Heart right ventricle (tissue), 16 donors: ENCODE measurements at regions not wholly inside any gene's neighbourhood (a gene's known extent, or its start where the extent isn't known, plus 50 kb on each side); places are given as distances from the start of the nearest gene placed in this dataset.
"Not testable (repeated sequence)": the region's sequence is repeated elsewhere in the genome, so short reads cannot be mapped to it uniquely, and the experiment has no call there.

Experiments used
- ATAC-seq, 8 donors: fragments of 200-7000 bp; cut with Tn5 transposase; one replicate each; pipeline ENCODE4 v1.9.1; 2020; ENCODE audit warnings: mild to moderate bottlenecking in 8 of 8, moderate library complexity in 8 of 8, moderate number of reproducible peaks in 1 of 8
- DNase-seq, 2 donors: peaks; one replicate each; pipeline ENCODE4 v3.0.0-alpha.2; 2020
- H3K27ac ChIP-seq, 10 donors: fragments of 200-600 bp; sonication (generic) in 2 of 10; one replicate each; pipeline versions ENCODE4 v1.5.0 to v1.8.0; 2020 to 2022; ENCODE audit warnings: mild to moderate bottlenecking in 3 of 10
- H3K27me3 ChIP-seq, 7 donors: fragments of 200-600 bp; one replicate each; pipeline ENCODE4 v1.8.0; 2021 to 2022; ENCODE audit warnings: mild to moderate bottlenecking in 2 of 7
- H3K36me3 ChIP-seq, 9 donors: fragments of 200-600 bp; sonication (generic) in 1 of 9; one replicate each; pipeline versions ENCODE4 v1.5.0 to v1.8.0; 2020 to 2022; ENCODE audit warnings: mild to moderate bottlenecking in 2 of 9
- H3K4me1 ChIP-seq, 9 donors: fragments of 200-600 bp; sonication (generic) in 1 of 9; one replicate each; pipeline versions ENCODE4 v1.5.0 to v1.8.0; 2020 to 2022; ENCODE audit warnings: mild to moderate bottlenecking in 4 of 9
- H3K4me3 ChIP-seq, 10 donors: fragments of 200-600 bp; sonication (generic) in 2 of 10; one replicate each; pipeline versions ENCODE4 v1.5.0 to v1.8.0; 2020 to 2022; ENCODE audit warnings: mild to moderate bottlenecking in 7 of 10, moderate library complexity in 2 of 10
- H3K9me3 ChIP-seq, 11 donors: fragments of 200-600 bp in 10 of 11; sonication (generic) in 2 of 11; one replicate each; pipeline versions ENCODE4 v1.5.0 to v1.8.0; 2013 to 2022; ENCODE audit warnings: mild to moderate bottlenecking in 2 of 11, control low read depth in 1 of 11, moderate library complexity in 1 of 11
- WGBS, 2 donors: extraction: QIAGEN DNeasy Blood & Tissue Kit; methylation state at CpG; one replicate each; pipeline ENCODE4 v1.1.7; 2013; ENCODE audit warnings: inconsistent platforms in 1 of 2; 5-methylcytosine and 5-hydroxymethylcytosine counted together
- intact Hi-C, 10 donors: fragments of 100-400 bp; cut with DNase I; formaldehyde crosslinking; loops; one replicate each; pipeline versions ENCODE4 v1.11.1 to v1.14.2; 2022
- TF ChIP-seq, protein P1 (sequence below), 9 donors: fragments of 200-600 bp; sonication (generic) in 2 of 9; IDR thresholded peaks; one replicate each; pipeline versions ENCODE4 v1.5.0 to v1.8.0; 2021 to 2022; ENCODE audit warnings: antibody characterized with exemption in 9 of 9, mild to moderate bottlenecking in 5 of 9, moderate library complexity in 1 of 9
- donor health status: Arrhythmogenic right ventricular cardiomyopathy.
- donor health status: ischemic (EF 13 %, LVEDD 7.1; RV severe dilation, severe dysfunction).
- donor health status: healthy with polysubstance abuse.
- donor health status: DM: no; HTN: yes; CAD: no.
- donor health status: DM: no; HTN: no; CAD: no.
- donor health status: ischemic (EF 25% LVEDD 6.9; RV normal size, moderate dysfunction).
- donor health status: ischemic (EF 25% LVEDD 5.7; RV mildly dilated, moderate dysfunction).
- donor health status: healthy.
- donor health status: DM: yes; HTN: yes; CAD: no.
- donor health status: Ischemic cardiomyopathy.
- donor health status: ischemic (EF 35%, LVEDD 5.7; RV mildly dilated, moderate dysfunction).
- donor health status: nonischemic (EF 11% LVEDD 7.7; RV severe dilation, severe dysfunction).
- donor health status: DM: yes; HTN: yes; CAD: no.
- donor health status: PGD.
- donor health status: ischemic (EF 29% LVEDD 5.4; RV normal size, mild dysfunction).
- donor health status: nonischemic (EF 23%, LVEDD 6.1; RV moderate dilation, normal function).

DNA sequence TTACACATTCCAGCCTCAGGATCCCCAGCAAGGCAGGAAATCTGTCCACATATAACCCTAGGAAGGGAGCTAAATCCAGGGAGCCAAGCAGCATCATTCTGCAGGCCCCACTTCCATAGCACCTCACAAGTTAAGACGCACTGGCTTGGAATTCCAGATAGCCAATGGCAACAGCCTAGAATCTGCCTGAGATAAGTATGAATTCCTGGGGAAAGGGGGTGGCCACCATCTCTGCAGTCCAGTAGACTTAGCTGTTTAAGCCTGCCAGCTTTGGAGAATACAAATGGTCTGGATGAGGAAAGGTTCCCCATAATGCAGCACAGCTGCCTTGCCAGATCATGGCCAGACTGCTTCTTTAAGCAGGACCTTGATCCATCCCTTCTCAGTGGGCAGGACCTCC is 179.4 kb upstream of the PRSS1 start:
- WGBS, 2 donors, result 58 to 68% methylated on average over 1 of the region's 1 CpG
- Histone ChIP-seq H3K4me3 (no peak overlapping the region), H3K4me1 (peaks cover 0 to 11% (median 0%) of the 10 kb centered on the region in 9 donors), H3K36me3 (no peaks in the 10 kb centered on the region), H3K27ac (no peak overlapping the region), H3K27me3 (peaks cover 0 to 26% (median 4%) of the 10 kb centered on the region in 7 donors), H3K9me3 (no peaks in the 10 kb centered on the region)
- TF ChIP-seq, protein P1, sequence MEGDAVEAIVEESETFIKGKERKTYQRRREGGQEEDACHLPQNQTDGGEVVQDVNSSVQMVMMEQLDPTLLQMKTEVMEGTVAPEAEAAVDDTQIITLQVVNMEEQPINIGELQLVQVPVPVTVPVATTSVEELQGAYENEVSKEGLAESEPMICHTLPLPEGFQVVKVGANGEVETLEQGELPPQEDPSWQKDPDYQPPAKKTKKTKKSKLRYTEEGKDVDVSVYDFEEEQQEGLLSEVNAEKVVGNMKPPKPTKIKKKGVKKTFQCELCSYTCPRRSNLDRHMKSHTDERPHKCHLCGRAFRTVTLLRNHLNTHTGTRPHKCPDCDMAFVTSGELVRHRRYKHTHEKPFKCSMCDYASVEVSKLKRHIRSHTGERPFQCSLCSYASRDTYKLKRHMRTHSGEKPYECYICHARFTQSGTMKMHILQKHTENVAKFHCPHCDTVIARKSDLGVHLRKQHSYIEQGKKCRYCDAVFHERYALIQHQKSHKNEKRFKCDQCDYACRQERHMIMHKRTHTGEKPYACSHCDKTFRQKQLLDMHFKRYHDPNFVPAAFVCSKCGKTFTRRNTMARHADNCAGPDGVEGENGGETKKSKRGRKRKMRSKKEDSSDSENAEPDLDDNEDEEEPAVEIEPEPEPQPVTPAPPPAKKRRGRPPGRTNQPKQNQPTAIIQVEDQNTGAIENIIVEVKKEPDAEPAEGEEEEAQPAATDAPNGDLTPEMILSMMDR (IDR thresholded peaks at IDR 0.05), result no peak
- intact Hi-C loops, result no loop called here
- DNase-seq (no peak), ATAC-seq (no peak)

DNA sequence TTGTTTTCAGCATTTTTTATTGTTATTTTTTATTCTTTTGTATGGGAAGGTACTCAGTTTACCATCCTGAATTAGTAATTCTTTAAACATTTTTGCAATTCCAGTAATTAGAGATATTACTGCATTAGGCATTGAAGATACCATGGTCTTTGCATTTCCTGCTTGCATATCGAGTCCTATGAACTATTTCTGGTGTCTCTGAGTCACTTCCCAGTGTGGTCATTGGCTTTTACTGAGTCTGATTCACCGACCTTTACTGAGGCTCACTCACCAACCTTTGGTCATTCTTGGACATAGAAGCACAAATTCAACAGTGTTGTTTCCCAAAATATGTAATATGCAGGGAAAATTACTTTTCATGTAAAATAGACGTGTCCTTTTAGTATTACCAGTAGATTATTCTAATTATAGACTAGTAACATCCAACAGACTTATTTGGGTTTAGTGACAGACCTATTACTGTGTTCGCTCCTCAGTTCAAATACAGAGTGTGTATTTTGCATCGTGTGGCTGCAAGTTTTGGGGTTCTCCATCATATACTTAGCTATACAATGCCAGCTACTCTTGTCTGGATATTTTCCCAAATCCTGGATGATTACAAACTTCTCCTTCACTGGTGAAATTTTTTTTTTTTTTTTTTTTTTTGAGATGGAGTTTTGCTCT is 180.7 kb upstream of the PRSS1 start:
- intact Hi-C loops, result no loop called here
- WGBS, 2 donors, result 58 to 63% methylated on average over 5 of the region's 5 CpGs
- Histone ChIP-seq H3K27me3 (peaks cover 0 to 26% (median 4%) of the 10 kb centered on the region in 7 donors), H3K4me3 (no peak overlapping the region), H3K27ac (no peak overlapping the region), H3K4me1 (peaks cover 0 to 11% (median 0%) of the 10 kb centered on the region in 9 donors), H3K9me3 (no peaks in the 10 kb centered on the region), H3K36me3 (no peaks in the 10 kb centered on the region)
- TF ChIP-seq, protein P1 (IDR thresholded peaks at IDR 0.05), result no peak
- no peak for ATAC-seq
- DNase-seq, result no peak

DNA sequence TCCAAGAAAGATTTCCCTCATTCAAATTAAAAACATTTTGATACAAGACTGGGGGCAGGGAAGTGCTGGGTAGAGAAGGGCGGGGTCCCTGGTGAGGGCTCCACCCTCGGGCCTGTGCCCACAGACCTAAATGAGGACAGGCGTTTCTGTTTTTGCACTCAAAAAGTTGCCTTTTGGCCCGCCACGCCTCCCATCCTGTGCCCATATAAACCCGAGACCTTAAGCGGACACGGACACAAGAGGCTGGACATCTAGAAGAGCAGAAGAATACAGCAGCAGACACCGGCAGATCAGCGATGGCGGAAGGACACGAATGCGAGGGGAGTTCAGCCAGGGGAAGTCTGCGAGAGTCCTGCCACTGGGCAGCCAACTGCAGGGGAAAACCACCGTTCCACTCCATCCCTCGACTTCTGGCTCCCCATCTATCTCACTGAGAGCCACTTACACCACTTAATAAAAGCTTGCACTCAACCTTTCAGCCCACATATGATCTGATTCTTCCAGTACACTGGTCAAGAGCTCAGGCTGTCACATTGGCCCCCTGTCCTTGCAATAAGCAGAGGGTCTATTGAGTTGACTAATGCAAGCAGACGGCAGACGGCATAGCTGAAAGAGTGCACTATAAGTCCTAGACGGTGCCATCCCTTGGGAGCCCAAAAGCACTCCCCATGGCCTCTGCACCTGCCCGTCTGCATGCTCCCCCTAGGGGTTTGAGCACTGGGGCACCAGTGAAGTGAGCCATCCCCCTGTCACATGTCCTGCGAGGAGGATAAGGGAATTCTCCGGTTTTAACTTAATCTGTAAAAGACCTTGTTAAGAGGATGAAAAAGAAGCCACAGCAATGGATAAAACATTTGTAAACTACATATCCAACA is 181.8 kb upstream of the PRSS1 start:
- TF ChIP-seq, protein P1 (IDR thresholded peaks at IDR 0.05), result no peak
- Histone ChIP-seq H3K27ac (no peak overlapping the region), H3K27me3 (peaks cover 0 to 31% (median 8%) of the 10 kb centered on the region in 7 donors), H3K4me3 (no peak overlapping the region), H3K9me3 (no peaks in the 10 kb centered on the region), H3K4me1 (peaks cover 0 to 15% (median 0%) of the 10 kb centered on the region in 9 donors), H3K36me3 (no peaks in the 10 kb centered on the region)
- no peak for DNase-seq
- intact Hi-C loops, result no loop called here
- 76% methylated on average over 22 of the region's 22 CpGs for WGBS, 2 donors
- ATAC-seq, result no peak

DNA sequence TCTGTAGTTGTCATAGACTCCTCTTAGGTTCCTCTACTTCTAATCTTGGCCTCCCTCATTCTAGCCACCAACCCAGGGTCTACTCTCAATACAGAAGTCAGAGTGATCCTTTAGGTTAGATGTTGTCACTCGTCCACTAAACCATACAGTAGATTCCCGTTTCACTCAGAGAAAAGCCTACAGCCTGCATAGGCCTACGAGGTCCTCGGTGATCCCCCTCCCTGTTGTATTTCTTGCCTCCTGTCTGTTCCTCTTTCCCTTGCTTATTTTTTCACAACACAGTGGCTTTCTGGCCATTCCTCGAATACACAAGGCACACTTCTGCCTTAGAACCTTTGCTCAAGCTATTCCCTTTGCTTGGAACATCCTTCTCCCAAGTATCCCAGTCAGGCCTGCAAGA is 183.0 kb upstream of the PRSS1 start:
- TF ChIP-seq, protein P1 (IDR thresholded peaks at IDR 0.05), result no peak
- H3K4me1 ChIP-seq, result peaks cover 0 to 15% (median 0%) of the 10 kb centered on the region in 9 donors
- no peaks in the 10 kb centered on the region for H3K9me3 ChIP-seq
- ATAC-seq, result no peak
- DNase-seq, result no peak
- no peaks in the 10 kb centered on the region for H3K36me3 ChIP-seq
- no peak overlapping the region for H3K27ac ChIP-seq
- intact Hi-C loops, result no loop called here
- H3K27me3 ChIP-seq, result peaks cover 0 to 31% (median 11%) of the 10 kb centered on the region in 7 donors
- H3K4me3 ChIP-seq, result no peak overlapping the region
- WGBS, 2 donors, result 81 to 87% methylated on average over 5 of the region's 5 CpGs

DNA sequence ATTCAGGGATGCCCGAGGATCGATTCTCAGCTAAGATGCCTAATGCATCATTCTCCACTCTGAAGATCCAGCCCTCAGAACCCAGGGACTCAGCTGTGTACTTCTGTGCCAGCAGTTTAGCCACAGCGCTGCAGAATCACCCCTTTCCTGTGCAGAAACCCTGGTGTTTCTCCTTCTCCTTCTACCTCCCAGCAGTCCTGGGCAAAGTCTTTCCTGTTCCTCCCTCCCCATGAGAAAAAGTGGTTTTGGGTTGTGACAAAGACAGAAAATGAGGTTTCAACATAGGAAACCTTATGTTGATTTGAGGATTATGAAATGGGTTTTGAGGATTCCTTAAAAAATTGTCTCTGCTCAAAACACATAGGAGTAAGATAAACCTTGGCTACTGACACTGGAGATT is 185.1 kb upstream of the PRSS1 start:
- H3K9me3 ChIP-seq, ATAC-seq, H3K27ac ChIP-seq, intact Hi-C loops, DNase-seq, H3K36me3 ChIP-seq, H3K4me3 ChIP-seq: not testable (repeated sequence)
- Histone ChIP-seq H3K4me1 (peaks cover 0 to 15% (median 0%) of the 10 kb centered on the region in 9 donors), H3K27me3 (peaks cover 0 to 21% (median 8%) of the 10 kb centered on the region in 7 donors)
- 73 to 81% methylated on average over 1 of the region's 3 CpGs for WGBS, 2 donors
